GM12878 (cell line): ENCODE measurements at regions not wholly inside any gene's neighbourhood (a gene's known extent, or its start where the extent isn't known, plus 50 kb on each side); places are given as distances from the start of the nearest gene placed in this dataset.

ENCODE experiments used
- ATAC-seq: fragments of 200-7000 bp; cut with Tn5 transposase; 3 replicates; pipeline ENCODE4 v1.9.1; 2020; ENCODE audit warnings: mild to moderate bottlenecking, moderate library complexity
- BruUV-seq: library from RNA; stranded (reverse); fragments of 400-500 nt; replicated peaks from 2 replicates; lab custom pipeline; 2021; lab: Mats Ljungman, UMichigan
- CTCF ChIA-PET: fragments of 300-600 bp; sonication (Branson Sonifier 250); formaldehyde crosslinking; extraction: SDS; loops from one replicate; lab custom pipeline; 2021; ENCODE audit warnings: inconsistent platforms; lab: Yijun Ruan, JAX
- POLR2A ChIA-PET: fragments of 350-600 bp; formaldehyde crosslinking; extraction: SDS; loops from one replicate; lab custom pipeline; 2021; ENCODE audit warnings: inconsistent platforms; lab: Charles Lee
- RAD21 ChIA-PET: fragments of 300-600 bp; sonication (Branson Sonifier 250); formaldehyde crosslinking; loops from one replicate; lab custom pipeline; 2023; ENCODE audit warnings: antibody characterized with exemption; ENCODE audit not compliant: unreplicated experiment; lab: Charles Lee
- SMC1A ChIA-PET: fragments of 300-600 bp; sonication (Branson Sonifier 250); formaldehyde crosslinking; loops from one replicate; lab custom pipeline; 2023; ENCODE audit not compliant: unreplicated experiment, uncharacterized antibody; lab: Charles Lee
- DNase-seq: peaks from one replicate; pipeline ENCODE4 v3.0.0-alpha.2; 2011; ENCODE audit warnings: low read depth, low spot score
- FAIRE-seq: peaks from 3 replicates; lab custom pipeline; 2011; peaks lifted over from hg19 to GRCh38; lab: Jason Lieb, UNC
- H2AFZ ChIP-seq: 2 replicates; pipeline ENCODE4 v1.6.0; 2011; ENCODE audit warnings: low read depth, low read length, control low read depth; ENCODE audit not compliant: control insufficient read depth
- H3K27ac ChIP-seq: 2 replicates; pipeline ENCODE4 v1.5.1; 2011; ENCODE audit warnings: control low read depth; ENCODE audit not compliant: control insufficient read depth, insufficient read depth
- H3K27me3 ChIP-seq, 2 experiments: replicated peaks in 1 of 2; 2 replicates each; pipeline versions ENCODE4 v1.6.0 to v1.6.1; 2011; ENCODE audit warnings: low read length in 1 of 2; ENCODE audit not compliant: control insufficient read depth in 2 of 2, insufficient read depth in 2 of 2
- H3K36me3 ChIP-seq, 2 experiments: 2 replicates each; pipeline ENCODE4 v1.5.1; 2011; ENCODE audit warnings: low read length in 1 of 2; ENCODE audit not compliant: control insufficient read depth in 2 of 2, insufficient read depth in 2 of 2
- H3K4me1 ChIP-seq: 2 replicates; pipeline ENCODE4 v1.6.1; 2011; ENCODE audit warnings: mild to moderate bottlenecking, low read length, moderate library complexity, mixed read lengths; ENCODE audit not compliant: control insufficient read depth, insufficient read depth
- H3K4me2 ChIP-seq: 2 replicates; pipeline ENCODE4 v1.6.0; 2011; ENCODE audit warnings: control low read depth; ENCODE audit not compliant: control insufficient read depth, insufficient read depth
- H3K4me3 ChIP-seq: fragments of 200-600 bp; sonication (generic); 2 replicates; pipeline ENCODE4 v1.5.1; 2016
- H3K79me2 ChIP-seq: 2 replicates; pipeline ENCODE4 v1.6.0; 2011; ENCODE audit warnings: low read length; ENCODE audit not compliant: control insufficient read depth, insufficient read depth
- H3K9ac ChIP-seq: 2 replicates; pipeline ENCODE4 v1.8.0; 2011; ENCODE audit warnings: low read length, control low read depth, mixed read lengths; ENCODE audit not compliant: control insufficient read depth, insufficient read depth
- H3K9me3 ChIP-seq: replicated peaks from 3 replicates; pipeline ENCODE4 v1.5.1; 2011; ENCODE audit warnings: mild to moderate bottlenecking, low read length; ENCODE audit not compliant: control insufficient read depth, insufficient read depth
- H4K20me1 ChIP-seq: 2 replicates; pipeline ENCODE4 v1.6.0; 2011; ENCODE audit not compliant: control insufficient read depth, insufficient read depth
- BACH1 ChIP-seq: fragments of 450-650 bp; IDR thresholded peaks from 2 replicates; pipeline ENCODE4 v1.6.1; 2017; ENCODE audit warnings: mild to moderate bottlenecking, borderline replicate concordance
- BCL11A ChIP-seq: IDR thresholded peaks from 2 replicates; pipeline ENCODE4 v1.6.1; 2011; ENCODE audit warnings: low read depth, low read length
- CHD1 ChIP-seq: IDR thresholded peaks from 2 replicates; pipeline ENCODE4 v1.6.1; 2012; ENCODE audit warnings: low read depth, low read length, improper control_type of control experiment
- EGR1 ChIP-seq, 2 experiments: IDR thresholded peaks; 1 replicate in 1 of 2; 2 replicates in 1 of 2; pipeline ENCODE4 v1.6.1; 2011 to 2012; ENCODE audit warnings: low read depth in 2 of 2, low read length in 2 of 2, borderline replicate concordance in 1 of 2, mild to moderate bottlenecking in 1 of 2, moderate library complexity in 1 of 2
- ESRRA ChIP-seq: IDR thresholded peaks from 2 replicates; pipeline ENCODE4 v1.6.1; 2012; ENCODE audit warnings: mild to moderate bottlenecking, low read length, improper control_type of control experiment
- FOXK2 ChIP-seq: fragments of 450-650 bp; IDR thresholded peaks from 2 replicates; pipeline ENCODE4 v1.6.1; 2017; ENCODE audit warnings: mild to moderate bottlenecking, moderate library complexity
- IKZF2 ChIP-seq, 2 experiments: fragments of 450-650 bp; IDR thresholded peaks; 2 replicates each; pipeline ENCODE4 v1.6.1; 2017; ENCODE audit warnings: mild to moderate bottlenecking in 2 of 2, moderate library complexity in 2 of 2
- KAT2A ChIP-seq: conservative IDR thresholded peaks from 2 replicates; pipeline ENCODE4 v1.6.1; 2011; ENCODE audit warnings: low read depth, low read length; ENCODE audit not compliant: control insufficient read depth
- NR2C2 ChIP-seq: IDR thresholded peaks from 2 replicates; pipeline ENCODE4 v1.6.1; 2011; ENCODE audit warnings: borderline replicate concordance, low read depth; ENCODE audit not compliant: control insufficient read depth, insufficient read length
- PAX8 ChIP-seq: fragments of 450-650 bp; IDR thresholded peaks from 2 replicates; pipeline ENCODE4 v1.6.1; 2017; ENCODE audit warnings: mild to moderate bottlenecking, moderate library complexity
- RAD21 ChIP-seq: IDR thresholded peaks from 2 replicates; pipeline ENCODE4 v1.6.1; 2011; ENCODE audit warnings: mild to moderate bottlenecking, low read depth, low read length, moderate library complexity; ENCODE audit not compliant: insufficient read depth
- SP1 ChIP-seq: IDR thresholded peaks from one replicate; pipeline ENCODE4 v1.6.1; 2011; ENCODE audit warnings: low read depth, low read length
- TCF7 ChIP-seq: IDR thresholded peaks from 2 replicates; pipeline ENCODE4 v1.6.1; 2014; ENCODE audit warnings: antibody characterized with exemption, borderline replicate concordance
- WGBS: methylation state at CpG from one replicate; pipeline ENCODE4 v1.1.6; 2016; ENCODE audit warnings: low lambda C conversion rate; ENCODE audit not compliant: insufficient replicate concordance, insufficient coverage; ENCODE audit errors: missing lambda C conversion rate; 5-methylcytosine and 5-hydroxymethylcytosine counted together
- in situ Hi-C: fragments of 300-500 bp; cut with MboI; formaldehyde crosslinking; loops from 9 replicates; pipeline ENCODE4 v1.14.3; 2018; ENCODE audit warnings: mixed read lengths
- intact Hi-C: fragments of 100-400 bp; cut with micrococcal nuclease; formaldehyde crosslinking; loops from one replicate; pipeline ENCODE4 v1.14.2; 2022; ENCODE audit not compliant: unreplicated experiment
- TF ChIP-seq, protein P1 (sequence below): fragments of 450-650 bp; IDR thresholded peaks from 2 replicates; pipeline ENCODE4 v1.6.1; 2017; ENCODE audit warnings: mild to moderate bottlenecking, moderate library complexity
- TF ChIP-seq, protein P2 (sequence below): fragments of 450-650 bp; formaldehyde crosslinking; IDR thresholded peaks from 2 replicates; pipeline ENCODE4 v1.4.0; 2020; ENCODE audit warnings: mild to moderate bottlenecking, moderate library complexity

DNA sequence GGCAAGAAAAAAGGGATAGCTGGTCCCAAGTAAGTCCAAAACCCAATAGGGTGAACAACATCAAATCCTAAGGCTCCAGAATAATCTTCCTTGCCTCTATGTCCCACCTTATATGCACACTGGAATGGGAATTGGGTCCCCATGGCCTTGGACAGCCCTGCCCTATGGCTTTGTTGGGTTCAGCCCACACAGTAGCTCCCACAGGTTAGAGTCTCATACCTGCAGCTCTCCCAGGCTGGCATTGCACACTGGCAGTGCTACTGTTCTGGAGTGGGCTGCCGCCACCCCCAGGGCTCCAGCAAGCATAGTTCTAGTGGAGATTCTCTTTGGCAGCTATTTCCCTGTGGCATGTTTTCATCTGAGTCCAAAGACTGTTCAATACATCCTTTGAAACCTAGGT lies 352.4 kb upstream of the CLEC14A start (continued):
- TF ChIP-seq FOXK2 (no peak), KAT2A (no peak), SP1 (no peak), CHD1 (no peak), ESRRA (no peak)

DNA sequence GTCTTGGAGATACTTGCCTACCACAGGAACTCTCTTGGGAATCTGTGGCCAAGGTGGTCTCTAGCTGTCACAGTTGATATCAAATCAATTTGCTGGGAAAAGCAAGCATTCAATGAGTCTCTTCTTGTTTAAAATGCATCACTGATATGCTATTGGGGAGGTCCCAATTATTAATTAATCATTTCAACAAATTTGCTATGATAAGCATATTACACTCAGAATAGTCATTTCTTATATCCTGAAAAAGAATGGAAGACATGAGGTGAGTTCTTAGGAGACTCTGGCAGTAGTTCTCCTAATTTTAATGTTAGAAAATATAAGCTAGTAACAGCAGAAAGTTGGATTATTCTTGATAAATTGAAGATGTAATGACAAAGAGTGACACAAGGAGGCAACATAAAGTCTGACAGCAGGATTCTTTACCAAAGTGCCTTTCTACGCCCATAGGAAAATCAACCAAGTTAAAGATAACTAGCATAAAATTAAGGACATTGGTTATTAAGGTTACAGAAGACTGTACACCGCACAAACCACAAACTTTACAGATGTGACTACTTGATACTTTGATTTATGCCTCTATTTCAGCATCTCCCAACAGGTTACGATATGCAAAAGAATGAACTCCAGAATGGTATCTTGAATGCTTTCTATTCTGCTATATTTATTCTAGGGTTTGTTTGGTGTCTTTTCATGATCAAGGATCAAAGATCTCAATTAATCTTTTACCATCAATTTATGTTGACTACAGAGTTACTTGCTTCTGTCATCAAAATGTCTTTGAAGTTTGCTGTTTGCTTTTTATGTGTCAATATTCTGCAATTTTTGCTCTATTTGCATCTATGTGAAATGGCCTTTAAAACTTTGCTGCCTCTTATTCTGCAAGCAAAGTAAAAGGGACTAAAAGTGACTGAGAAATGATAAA lies 349.6 kb upstream of the CLEC14A start:
- ATAC-seq (no peak), DNase-seq (no peak), FAIRE-seq (no peak)
- no peak overlapping the region for H3K4me2 ChIP-seq
- WGBS = 70% methylated on average over 3 of the region's 3 CpGs
- H3K36me3 ChIP-seq = no peaks in the 10 kb centered on the region
- intact Hi-C loops = no loop called here
- no peak overlapping the region for H3K27ac ChIP-seq
- H4K20me1 ChIP-seq = no peaks in the 10 kb centered on the region
- BruUV-seq = no TSS peak
- ChIA-PET POLR2A (no interaction called here), RAD21 (no interaction called here), SMC1A (interaction anchor here (1.4 kb wide), 1 partner anchor 262 kb away, joined by 5 read pairs; no protein-coding TSS in a partner anchor), CTCF (interaction anchor here (0.9 kb wide), 1 partner anchor 410 kb away, joined by 3 read pairs; no protein-coding TSS in a partner anchor)
- no peaks in the 10 kb centered on the region for H3K79me2 ChIP-seq
- H3K9me3 ChIP-seq = no peaks in the 10 kb centered on the region
- H3K4me1 ChIP-seq = no peaks in the 10 kb centered on the region
- no peaks in the 10 kb centered on the region for H3K27me3 ChIP-seq
- in situ Hi-C loops = no loop called here
- H2AFZ ChIP-seq = no peak overlapping the region
- no peak overlapping the region for H3K9ac ChIP-seq
- no peak overlapping the region for H3K4me3 ChIP-seq
- TF ChIP-seq, protein P1, sequence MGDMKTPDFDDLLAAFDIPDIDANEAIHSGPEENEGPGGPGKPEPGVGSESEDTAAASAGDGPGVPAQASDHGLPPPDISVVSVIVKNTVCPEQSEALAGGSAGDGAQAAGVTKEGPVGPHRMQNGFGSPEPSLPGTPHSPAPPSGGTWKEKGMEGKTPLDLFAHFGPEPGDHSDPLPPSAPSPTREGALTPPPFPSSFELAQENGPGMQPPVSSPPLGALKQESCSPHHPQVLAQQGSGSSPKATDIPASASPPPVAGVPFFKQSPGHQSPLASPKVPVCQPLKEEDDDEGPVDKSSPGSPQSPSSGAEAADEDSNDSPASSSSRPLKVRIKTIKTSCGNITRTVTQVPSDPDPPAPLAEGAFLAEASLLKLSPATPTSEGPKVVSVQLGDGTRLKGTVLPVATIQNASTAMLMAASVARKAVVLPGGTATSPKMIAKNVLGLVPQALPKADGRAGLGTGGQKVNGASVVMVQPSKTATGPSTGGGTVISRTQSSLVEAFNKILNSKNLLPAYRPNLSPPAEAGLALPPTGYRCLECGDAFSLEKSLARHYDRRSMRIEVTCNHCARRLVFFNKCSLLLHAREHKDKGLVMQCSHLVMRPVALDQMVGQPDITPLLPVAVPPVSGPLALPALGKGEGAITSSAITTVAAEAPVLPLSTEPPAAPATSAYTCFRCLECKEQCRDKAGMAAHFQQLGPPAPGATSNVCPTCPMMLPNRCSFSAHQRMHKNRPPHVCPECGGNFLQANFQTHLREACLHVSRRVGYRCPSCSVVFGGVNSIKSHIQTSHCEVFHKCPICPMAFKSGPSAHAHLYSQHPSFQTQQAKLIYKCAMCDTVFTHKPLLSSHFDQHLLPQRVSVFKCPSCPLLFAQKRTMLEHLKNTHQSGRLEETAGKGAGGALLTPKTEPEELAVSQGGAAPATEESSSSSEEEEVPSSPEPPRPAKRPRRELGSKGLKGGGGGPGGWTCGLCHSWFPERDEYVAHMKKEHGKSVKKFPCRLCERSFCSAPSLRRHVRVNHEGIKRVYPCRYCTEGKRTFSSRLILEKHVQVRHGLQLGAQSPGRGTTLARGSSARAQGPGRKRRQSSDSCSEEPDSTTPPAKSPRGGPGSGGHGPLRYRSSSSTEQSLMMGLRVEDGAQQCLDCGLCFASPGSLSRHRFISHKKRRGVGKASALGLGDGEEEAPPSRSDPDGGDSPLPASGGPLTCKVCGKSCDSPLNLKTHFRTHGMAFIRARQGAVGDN = no peak
- TF ChIP-seq NR2C2 (no peak), PAX8 (no peak), IKZF2 (IDR thresholded peaks at IDR 0.05) (no peak), RAD21 (no peak), BACH1 (no peak), ESRRA (no peak), BCL11A (no peak), EGR1 (IDR thresholded peaks at IDR 0.05; ENCODE audit: borderline replicate concordance in 1 of 2, low read depth in 2 of 2, low read length in 2 of 2) (no peak), TCF7 (no peak)
- TF ChIP-seq, protein P2, sequence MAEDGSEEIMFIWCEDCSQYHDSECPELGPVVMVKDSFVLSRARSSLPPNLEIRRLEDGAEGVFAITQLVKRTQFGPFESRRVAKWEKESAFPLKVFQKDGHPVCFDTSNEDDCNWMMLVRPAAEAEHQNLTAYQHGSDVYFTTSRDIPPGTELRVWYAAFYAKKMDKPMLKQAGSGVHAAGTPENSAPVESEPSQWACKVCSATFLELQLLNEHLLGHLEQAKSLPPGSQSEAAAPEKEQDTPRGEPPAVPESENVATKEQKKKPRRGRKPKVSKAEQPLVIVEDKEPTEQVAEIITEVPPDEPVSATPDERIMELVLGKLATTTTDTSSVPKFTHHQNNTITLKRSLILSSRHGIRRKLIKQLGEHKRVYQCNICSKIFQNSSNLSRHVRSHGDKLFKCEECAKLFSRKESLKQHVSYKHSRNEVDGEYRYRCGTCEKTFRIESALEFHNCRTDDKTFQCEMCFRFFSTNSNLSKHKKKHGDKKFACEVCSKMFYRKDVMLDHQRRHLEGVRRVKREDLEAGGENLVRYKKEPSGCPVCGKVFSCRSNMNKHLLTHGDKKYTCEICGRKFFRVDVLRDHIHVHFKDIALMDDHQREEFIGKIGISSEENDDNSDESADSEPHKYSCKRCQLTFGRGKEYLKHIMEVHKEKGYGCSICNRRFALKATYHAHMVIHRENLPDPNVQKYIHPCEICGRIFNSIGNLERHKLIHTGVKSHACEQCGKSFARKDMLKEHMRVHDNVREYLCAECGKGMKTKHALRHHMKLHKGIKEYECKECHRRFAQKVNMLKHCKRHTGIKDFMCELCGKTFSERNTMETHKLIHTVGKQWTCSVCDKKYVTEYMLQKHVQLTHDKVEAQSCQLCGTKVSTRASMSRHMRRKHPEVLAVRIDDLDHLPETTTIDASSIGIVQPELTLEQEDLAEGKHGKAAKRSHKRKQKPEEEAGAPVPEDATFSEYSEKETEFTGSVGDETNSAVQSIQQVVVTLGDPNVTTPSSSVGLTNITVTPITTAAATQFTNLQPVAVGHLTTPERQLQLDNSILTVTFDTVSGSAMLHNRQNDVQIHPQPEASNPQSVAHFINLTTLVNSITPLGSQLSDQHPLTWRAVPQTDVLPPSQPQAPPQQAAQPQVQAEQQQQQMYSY (CRISPR knock-in tag) = no peak
